Activated CD4-positive, alpha-beta T cell treated with anti-CD3 and anti-CD28 coated beads for 36 hours (primary cell): ENCODE measurements at regions not wholly inside any gene's neighbourhood (a gene's known extent, or its start where the extent isn't known, plus 50 kb on each side); places are given as distances from the start of the nearest gene placed in this dataset.

Experiments used
- ATAC-seq: fragments of 200-7000 bp; cut with Tn5 transposase; one replicate; pipeline ENCODE4 v1.10.0; 2021; ENCODE audit warnings: mild to moderate bottlenecking, moderate library complexity
- CTCF ChIA-PET: fragments of 350-600 bp; sonication (Branson Sonifier 250); formaldehyde crosslinking; loops from one replicate; lab custom pipeline; 2021; ENCODE audit warnings: antibody characterized with exemption; lab: Charles Lee
- POLR2A ChIA-PET: fragments of 350-600 bp; sonication (Branson Sonifier 250); formaldehyde crosslinking; loops from one replicate; lab custom pipeline; 2021; ENCODE audit warnings: antibody characterized with exemption, inconsistent platforms; lab: Charles Lee
- DNase-seq: peaks from one replicate; pipeline ENCODE4 v3.0.0-alpha.2; 2020
- H3K27ac Mint-ChIP-seq: one replicate; pipeline ENCODE4 v1.8.0; 2021; ENCODE audit warnings: mixed read lengths
- H3K27me3 Mint-ChIP-seq: one replicate; pipeline ENCODE4 v1.8.0; 2021; ENCODE audit warnings: mixed read lengths
- H3K36me3 Mint-ChIP-seq: one replicate; pipeline ENCODE4 v1.8.0; 2021; ENCODE audit warnings: low read depth, mixed read lengths
- H3K4me1 Mint-ChIP-seq: one replicate; pipeline ENCODE4 v1.8.0; 2021; ENCODE audit warnings: mixed read lengths
- H3K4me3 Mint-ChIP-seq: one replicate; pipeline ENCODE4 v1.8.0; 2021; ENCODE audit warnings: mild to moderate bottlenecking, moderate library complexity, mixed read lengths
- H3K9me3 Mint-ChIP-seq: one replicate; pipeline ENCODE4 v1.8.0; 2021; ENCODE audit warnings: low read depth, mixed read lengths
- intact Hi-C, 2 experiments: fragments of 100-400 bp; cut with DNase I in 1 of 2; cut with micrococcal nuclease in 1 of 2; formaldehyde crosslinking; loops; one replicate each; pipeline versions ENCODE4 v1.14.2 to v1.15.1; 2022 to 2024; cut with DNase I, micrococcal nuclease

DNA sequence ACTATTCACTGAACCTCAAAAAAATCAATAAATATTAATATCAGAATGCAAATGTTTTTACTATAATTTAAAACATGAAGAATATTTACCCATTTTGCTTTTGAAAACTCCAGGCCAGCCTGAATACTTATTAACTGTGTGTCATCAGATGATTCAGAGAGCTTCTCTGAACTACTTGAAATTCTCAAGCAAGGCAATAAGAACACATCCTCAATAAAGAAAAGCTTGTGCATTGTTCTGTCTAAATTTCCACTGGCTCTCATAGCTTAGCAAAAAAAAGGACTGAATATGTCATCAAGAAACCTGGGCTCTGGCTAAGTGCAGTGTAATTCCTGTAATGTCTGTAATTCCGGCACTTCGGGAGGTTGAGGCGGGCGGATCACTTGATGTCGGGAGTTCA is 194.1 kb downstream of the BTG1 start:
- peaks cover 15% of the 10 kb centered on the region for H3K4me1 Mint-ChIP-seq
- no peak for DNase-seq
- CTCF ChIA-PET: interaction anchor here (0.9 kb wide), 1 partner anchor 31 kb away, joined by 3 read pairs; no protein-coding TSS in a partner anchor
- peaks cover 11% of the 10 kb centered on the region for H3K9me3 Mint-ChIP-seq
- no peak for ATAC-seq
- no peaks in the 10 kb centered on the region for H3K27me3 Mint-ChIP-seq
- no peaks in the 10 kb centered on the region for H3K36me3 Mint-ChIP-seq
- H3K27ac Mint-ChIP-seq: no peak overlapping the region
- POLR2A ChIA-PET: no interaction called here
- no peak overlapping the region for H3K4me3 Mint-ChIP-seq
- intact Hi-C loops: no loop called here

DNA sequence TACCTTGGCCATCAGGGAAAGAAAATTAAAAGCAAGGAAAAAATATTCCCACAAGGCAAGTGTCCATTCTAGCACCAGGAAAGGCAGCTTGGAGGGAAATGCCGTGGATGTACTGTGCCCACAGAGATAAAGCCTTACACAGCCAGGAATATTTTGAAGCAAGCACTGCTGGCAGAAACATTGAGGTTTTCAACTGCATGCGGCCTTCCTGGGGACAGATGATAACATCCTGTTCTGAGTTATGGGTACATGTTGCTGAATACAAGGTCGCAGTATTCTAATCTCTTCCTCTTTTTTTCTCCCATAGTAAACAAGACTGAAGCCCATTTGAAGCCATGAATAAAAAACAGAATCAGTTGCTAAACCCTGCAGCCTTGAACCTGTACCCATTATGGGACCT is 197.1 kb downstream of the BTG1 start:
- DNase-seq (no peak), ATAC-seq (no peak)
- H3K4me1 Mint-ChIP-seq: peaks cover 13% of the 10 kb centered on the region
- no peaks in the 10 kb centered on the region for H3K36me3 Mint-ChIP-seq
- intact Hi-C loops: no loop called here
- H3K27ac Mint-ChIP-seq: peak overlapping the region; percentile 67
- H3K4me3 Mint-ChIP-seq: no peak overlapping the region
- H3K9me3 Mint-ChIP-seq: peaks cover 2% of the 10 kb centered on the region
- POLR2A ChIA-PET: no interaction called here
- CTCF ChIA-PET: no interaction called here
- H3K27me3 Mint-ChIP-seq: no peaks in the 10 kb centered on the region

- ATAC-seq: peak; percentile 80
- H3K27me3 Mint-ChIP-seq: no peaks in the 10 kb centered on the region
- DNase-seq: no peak
- no peak overlapping the region for H3K27ac Mint-ChIP-seq
- ChIA-PET CTCF (no interaction called here), POLR2A (no interaction called here)
- intact Hi-C loops: no loop called here
- H3K4me1 Mint-ChIP-seq: peaks cover 13% of the 10 kb centered on the region
- H3K4me3 Mint-ChIP-seq: no peak overlapping the region
- no peaks in the 10 kb centered on the region for H3K36me3 Mint-ChIP-seq
- H3K9me3 Mint-ChIP-seq: peaks cover 5% of the 10 kb centered on the region
Measured at GRCh38 chr12:91947459-91947858, 198.2 kb downstream of the BTG1 start.

- DNase-seq: no peak
- H3K27me3 Mint-ChIP-seq: no peaks in the 10 kb centered on the region
- intact Hi-C loops: no loop called here
- H3K9me3 Mint-ChIP-seq: peaks cover 5% of the 10 kb centered on the region
- no peak overlapping the region for H3K4me3 Mint-ChIP-seq
- ATAC-seq: no peak
- H3K36me3 Mint-ChIP-seq: no peaks in the 10 kb centered on the region
- H3K27ac Mint-ChIP-seq: no peak overlapping the region
- ChIA-PET POLR2A (no interaction called here), CTCF (no interaction called here)
- peaks cover 12% of the 10 kb centered on the region for H3K4me1 Mint-ChIP-seq
Measured at GRCh38 chr12:91944637-91945036, 201.0 kb downstream of the BTG1 start.

DNA sequence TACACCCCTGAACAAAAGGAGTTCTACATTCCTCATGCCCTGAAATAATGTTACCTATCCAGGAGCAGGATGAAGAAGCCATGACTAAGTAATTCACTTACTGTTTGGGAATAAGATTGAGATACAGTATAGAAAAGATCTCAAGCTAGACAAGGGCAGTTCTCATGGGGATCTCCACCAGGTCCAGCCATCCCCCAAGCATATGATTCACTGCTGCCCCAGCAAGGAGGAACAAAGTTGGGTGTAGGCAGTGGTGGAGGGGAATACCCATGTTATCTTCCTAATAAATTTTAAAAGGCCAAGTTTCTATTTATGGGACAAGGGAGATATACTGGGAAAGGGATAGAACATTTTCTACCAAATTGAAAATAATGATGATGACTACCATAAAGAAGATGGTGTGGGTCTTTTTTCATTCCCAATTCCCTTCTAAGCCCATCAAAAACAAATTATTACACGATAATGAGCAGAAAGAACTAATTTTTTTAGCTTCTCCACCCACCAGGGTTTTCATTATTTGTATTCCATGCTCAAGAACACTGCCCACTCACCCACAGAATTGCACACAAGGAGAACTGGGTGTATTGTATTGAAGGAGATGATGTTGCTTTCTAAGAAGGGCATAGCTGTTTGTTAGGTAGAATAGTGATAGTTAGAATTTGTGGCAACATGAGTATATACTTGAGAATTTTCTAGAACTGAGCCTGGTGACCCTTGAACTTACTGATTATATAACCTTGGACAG is 204.6 kb downstream of the BTG1 start:
- no peak overlapping the region for H3K27ac Mint-ChIP-seq
- no peak overlapping the region for H3K4me3 Mint-ChIP-seq
- ATAC-seq (no peak), DNase-seq (no peak)
- ChIA-PET POLR2A (no interaction called here), CTCF (interaction anchor here (0.7 kb wide), 1 partner anchor 130 kb away, joined by 3 read pairs; no protein-coding TSS in a partner anchor)
- H3K36me3 Mint-ChIP-seq: no peaks in the 10 kb centered on the region
- peaks cover 3% of the 10 kb centered on the region for H3K9me3 Mint-ChIP-seq
- H3K27me3 Mint-ChIP-seq: no peaks in the 10 kb centered on the region
- intact Hi-C loops: no loop called here
- no peaks in the 10 kb centered on the region for H3K4me1 Mint-ChIP-seq

DNA sequence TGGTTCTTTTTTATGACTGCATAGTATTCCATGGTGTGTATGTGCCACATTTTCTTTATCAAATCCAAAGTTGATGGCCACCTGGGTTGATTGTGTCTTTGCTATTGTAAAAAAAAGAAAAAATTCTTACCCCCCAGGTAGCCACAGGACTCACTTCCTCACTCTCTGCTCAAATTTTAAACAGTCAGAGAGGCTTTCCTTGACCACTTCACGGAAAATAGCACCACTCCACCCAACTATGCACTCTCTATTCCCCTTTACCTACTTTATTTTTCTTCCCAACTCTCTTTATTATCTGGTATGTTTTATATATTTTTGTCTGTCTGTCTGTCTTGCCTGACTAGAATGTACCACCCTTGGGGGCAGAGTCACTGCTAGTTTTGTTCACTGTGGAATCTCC is 205.3 kb downstream of the BTG1 start:
- H3K36me3 Mint-ChIP-seq: no peaks in the 10 kb centered on the region

DNA sequence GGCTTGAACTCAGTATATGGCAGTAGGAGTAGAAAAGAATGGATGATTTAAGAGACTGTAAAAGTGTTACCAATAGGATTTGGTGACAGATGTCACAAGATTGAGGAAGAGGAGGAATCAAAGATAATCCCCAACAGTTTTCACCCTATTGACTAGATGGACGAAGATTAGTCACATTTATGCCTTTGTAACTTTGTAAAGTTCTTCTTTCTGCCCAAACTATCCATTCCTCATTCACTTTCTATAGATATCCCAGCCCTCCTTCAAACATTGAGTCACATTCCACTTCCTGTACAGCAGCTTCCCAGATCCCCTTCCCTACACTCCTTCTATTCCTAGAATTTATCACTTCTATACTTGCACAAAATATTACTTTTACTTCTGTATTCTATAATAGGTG is 207.9 kb downstream of the BTG1 start:
- Mint-ChIP-seq H3K4me1 (peaks cover 3% of the 10 kb centered on the region), H3K9me3 (no peaks in the 10 kb centered on the region), H3K27me3 (no peaks in the 10 kb centered on the region), H3K4me3 (no peak overlapping the region), H3K36me3 (no peaks in the 10 kb centered on the region), H3K27ac (no peak overlapping the region)
- ATAC-seq (no peak), DNase-seq (no peak)
- POLR2A ChIA-PET: no interaction called here
- CTCF ChIA-PET: no interaction called here
- intact Hi-C loops: no loop called here

More for the DNA sequence above, 205.3 kb downstream of the BTG1 start:
- no peak overlapping the region for H3K4me3 Mint-ChIP-seq
- H3K4me1 Mint-ChIP-seq: peaks cover under 1% of the 10 kb centered on the region
- POLR2A ChIA-PET: no interaction called here
- H3K9me3 Mint-ChIP-seq: peaks cover 3% of the 10 kb centered on the region
- CTCF ChIA-PET: no interaction called here
- H3K27ac Mint-ChIP-seq: no peak overlapping the region
- intact Hi-C loops: no loop called here
- no peak for ATAC-seq
- no peak for DNase-seq
- H3K27me3 Mint-ChIP-seq: no peaks in the 10 kb centered on the region

DNA sequence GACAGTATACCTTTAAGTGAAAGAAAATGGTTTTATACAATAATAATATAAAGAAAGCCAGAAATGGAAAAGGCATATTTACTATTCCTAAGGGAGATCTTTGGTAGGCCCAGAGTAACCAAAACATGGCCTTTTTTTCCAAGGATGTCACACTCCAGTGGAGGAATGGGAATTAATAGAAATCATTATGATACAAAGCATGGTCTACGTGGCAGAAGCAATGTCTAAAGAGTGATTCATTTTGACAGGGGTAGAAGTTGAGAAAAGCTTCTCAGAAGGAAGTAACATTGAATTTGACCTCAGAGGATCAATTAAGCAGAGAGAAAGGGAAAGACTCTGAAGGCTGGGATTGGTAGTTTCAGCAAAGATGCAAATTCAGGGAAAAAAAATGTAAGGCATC is 208.6 kb downstream of the BTG1 start:
- no peak overlapping the region for H3K27ac Mint-ChIP-seq
- H3K4me3 Mint-ChIP-seq: no peak overlapping the region
- intact Hi-C loops: no loop called here
- H3K9me3 Mint-ChIP-seq: no peaks in the 10 kb centered on the region
- no peaks in the 10 kb centered on the region for H3K36me3 Mint-ChIP-seq
- CTCF ChIA-PET: no interaction called here
- ATAC-seq (no peak), DNase-seq (no peak)
- POLR2A ChIA-PET: no interaction called here
- H3K27me3 Mint-ChIP-seq: no peaks in the 10 kb centered on the region
- H3K4me1 Mint-ChIP-seq: peaks cover 3% of the 10 kb centered on the region

- no peak overlapping the region for H3K4me3 Mint-ChIP-seq
- ChIA-PET CTCF (interaction anchor here (0.6 kb wide), 1 partner anchor 140 kb away, joined by 3 read pairs; no protein-coding TSS in a partner anchor), POLR2A (no interaction called here)
- intact Hi-C loops: no loop called here
- DNase-seq: no peak
- H3K4me1 Mint-ChIP-seq: peaks cover 5% of the 10 kb centered on the region
- H3K36me3 Mint-ChIP-seq: no peaks in the 10 kb centered on the region
- ATAC-seq: no peak
- H3K27ac Mint-ChIP-seq: no peak overlapping the region
- H3K9me3 Mint-ChIP-seq: no peaks in the 10 kb centered on the region
- no peaks in the 10 kb centered on the region for H3K27me3 Mint-ChIP-seq
Measured at GRCh38 chr12:91935296-91935695, 210.3 kb downstream of the BTG1 start.

- intact Hi-C loops: no loop called here
- ATAC-seq: no peak
- Mint-ChIP-seq H3K27ac (no peak overlapping the region), H3K36me3 (no peaks in the 10 kb centered on the region), H3K27me3 (no peaks in the 10 kb centered on the region), H3K9me3 (no peaks in the 10 kb centered on the region), H3K4me3 (no peak overlapping the region), H3K4me1 (peaks cover 5% of the 10 kb centered on the region)
- no peak for DNase-seq
- CTCF ChIA-PET: interaction anchor here (0.8 to 1.8 kb wide), 2 partner anchors 322 to 549 kb away, joined by 3 to 6 read pairs; no protein-coding TSS in a partner anchor
- POLR2A ChIA-PET: no interaction called here
Measured at GRCh38 chr12:91931111-91931510, 214.5 kb downstream of the BTG1 start.

DNA sequence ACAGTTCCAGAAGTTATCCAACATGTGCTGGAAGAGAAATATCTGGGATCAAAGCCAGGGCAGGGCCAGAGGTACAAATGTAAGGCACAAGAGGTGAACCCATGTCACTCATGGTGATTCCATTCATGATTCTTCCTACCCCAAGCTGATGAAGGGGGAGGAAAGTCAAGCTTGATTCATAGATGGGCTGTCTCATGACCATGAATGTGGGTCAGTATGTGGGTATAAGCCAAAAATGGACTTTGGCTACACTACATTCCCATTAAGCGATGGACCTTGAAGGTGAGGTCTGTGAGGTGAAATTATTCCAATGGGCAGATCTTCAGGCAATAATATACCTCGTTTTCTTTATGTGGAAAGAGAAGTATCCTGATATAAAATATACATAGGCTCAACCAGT is 217.1 kb downstream of the BTG1 start:
- ATAC-seq: no peak
- POLR2A ChIA-PET: no interaction called here

GRCh38 chr12:91926848-91927247 is 218.8 kb downstream of the BTG1 start:
- Mint-ChIP-seq H3K27me3 (no peaks in the 10 kb centered on the region), H3K4me1 (peaks cover 7% of the 10 kb centered on the region), H3K36me3 (no peaks in the 10 kb centered on the region), H3K9me3 (no peaks in the 10 kb centered on the region), H3K4me3 (no peak overlapping the region), H3K27ac (no peak overlapping the region)
- POLR2A ChIA-PET: no interaction called here
- ATAC-seq: no peak
- intact Hi-C loops: no loop called here
- DNase-seq: no peak
- CTCF ChIA-PET: no interaction called here

More for the DNA sequence above, 217.1 kb downstream of the BTG1 start:
- CTCF ChIA-PET: no interaction called here
- Mint-ChIP-seq H3K36me3 (no peaks in the 10 kb centered on the region), H3K9me3 (no peaks in the 10 kb centered on the region), H3K27ac (no peak overlapping the region), H3K4me3 (no peak overlapping the region), H3K27me3 (no peaks in the 10 kb centered on the region), H3K4me1 (peaks cover 3% of the 10 kb centered on the region)
- intact Hi-C loops: no loop called here
- DNase-seq: no peak
